ENCODE measurements at regions not wholly inside any gene's neighbourhood (a gene's known extent, or its start where the extent isn't known, plus 50 kb on each side); places are given as distances from the start of the nearest gene placed in this dataset.
"Not testable (repeated sequence)": the region's sequence is repeated elsewhere in the genome, so short reads cannot be mapped to it uniquely, and the experiment has no call there.

DNA sequence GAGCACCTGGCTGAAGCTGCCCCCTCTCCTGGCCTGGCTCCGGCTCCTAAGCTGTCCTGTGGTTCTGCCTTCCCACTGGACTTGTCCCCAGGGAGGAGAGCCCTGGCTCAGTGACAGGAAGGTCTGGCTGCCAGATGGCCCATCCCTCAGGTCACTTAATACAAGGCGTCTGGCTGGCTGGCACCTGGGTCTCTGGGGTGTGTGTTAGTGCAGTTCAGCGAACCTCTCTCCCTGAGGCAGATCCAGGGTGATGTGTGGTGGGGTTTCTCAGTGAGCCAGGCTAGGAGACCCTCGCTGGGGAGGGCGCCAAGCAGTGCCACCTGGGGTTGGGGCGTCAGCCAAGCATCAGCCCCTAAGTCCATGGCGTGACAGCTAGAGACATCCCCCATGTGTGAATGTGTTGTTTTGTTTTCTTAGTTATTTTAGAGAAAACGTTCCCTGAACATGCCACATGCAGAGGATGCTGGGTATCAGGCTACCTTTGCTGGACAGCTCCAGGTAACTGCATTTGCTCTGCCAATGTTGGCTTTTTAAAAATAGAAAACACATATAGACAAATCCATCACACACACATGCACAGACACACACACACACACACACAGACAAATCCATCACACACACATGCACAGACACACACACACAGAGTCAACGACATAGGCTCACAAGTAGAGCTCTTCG is 56.4 kb upstream of the LRPAP1 start:
- not testable (repeated sequence) for H3K27ac ChIP-seq (ENCODE audit: low read depth in 2 of 2, low read length in 1 of 2); H3K4me1 ChIP-seq (ENCODE audit: control insufficient read depth in 2 of 2, insufficient read depth in 2 of 2, low read length in 1 of 2); H3K27me3 ChIP-seq (ENCODE audit: control insufficient read depth in 1 of 2, insufficient read depth in 2 of 2, low read length in 2 of 2); H3K4me3 ChIP-seq (ENCODE audit: low read depth in 1 of 2, low read length in 2 of 2); H3K36me3 ChIP-seq (ENCODE audit: control insufficient read depth in 2 of 2, insufficient read depth in 2 of 2, low read length in 1 of 2); H3K9me3 ChIP-seq (ENCODE audit: control insufficient read depth in 2 of 2, insufficient read depth in 1 of 2, low read depth in 1 of 2, low read length in 1 of 2)
- 54 to 56% methylated on average over 9 of the region's 10 CpGs for WGBS, 2 donors

DNA sequence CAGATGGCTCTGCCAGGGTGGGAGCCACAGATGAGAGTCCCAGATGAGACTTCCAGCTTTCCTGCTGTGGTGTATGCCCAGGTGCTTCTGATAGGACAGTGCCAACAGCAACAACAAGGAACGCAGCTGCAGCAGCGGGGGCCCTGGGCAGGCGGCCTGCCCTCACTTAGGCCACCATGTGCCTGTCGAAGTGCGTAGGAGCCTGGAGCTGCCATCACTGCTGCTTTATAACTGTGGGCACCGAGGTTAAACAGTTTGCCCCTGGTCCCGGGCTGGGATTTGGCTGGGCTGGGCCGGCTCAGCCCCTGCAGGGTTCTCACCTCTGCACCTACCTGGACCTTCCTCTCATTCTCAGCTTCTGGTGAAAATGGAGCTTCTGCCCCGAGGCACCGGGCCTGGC is 54.4 kb upstream of the LRPAP1 start:
- not testable (repeated sequence) for H3K27me3 ChIP-seq (ENCODE audit: control insufficient read depth in 1 of 2, insufficient read depth in 2 of 2, low read length in 2 of 2); H3K9me3 ChIP-seq (ENCODE audit: control insufficient read depth in 2 of 2, insufficient read depth in 1 of 2, low read depth in 1 of 2, low read length in 1 of 2); H3K4me1 ChIP-seq (ENCODE audit: control insufficient read depth in 2 of 2, insufficient read depth in 2 of 2, low read length in 1 of 2); H3K4me3 ChIP-seq (ENCODE audit: low read depth in 1 of 2, low read length in 2 of 2); H3K27ac ChIP-seq (ENCODE audit: low read depth in 2 of 2, low read length in 1 of 2); H3K36me3 ChIP-seq (ENCODE audit: control insufficient read depth in 2 of 2, insufficient read depth in 2 of 2, low read length in 1 of 2)
- WGBS, 2 donors, result 88 to 92% methylated on average over 10 of the region's 10 CpGs

DNA sequence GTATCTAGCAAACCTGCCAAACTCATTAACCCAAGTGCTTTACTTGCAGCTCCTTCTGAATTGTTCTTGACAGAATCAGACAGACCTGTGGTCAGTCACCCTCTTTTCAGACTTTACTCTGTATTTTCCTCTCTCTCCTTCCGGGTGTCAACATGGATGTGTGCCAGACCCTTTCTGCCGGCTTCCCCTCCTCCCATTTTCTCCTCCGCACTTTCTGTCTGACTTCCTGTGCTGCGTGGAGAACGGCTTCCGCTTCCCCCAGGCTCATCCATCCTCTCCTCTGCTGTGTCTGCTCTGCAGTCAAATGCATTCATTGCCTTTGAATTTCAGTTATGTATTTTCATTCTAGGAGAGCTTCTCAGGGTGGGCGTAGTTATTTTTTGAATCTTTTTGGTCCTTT is 53.3 kb upstream of the LRPAP1 start:
- H3K36me3 ChIP-seq (ENCODE audit: control insufficient read depth in 2 of 2, insufficient read depth in 2 of 2, low read length in 1 of 2); H3K27ac ChIP-seq (ENCODE audit: low read depth in 2 of 2, low read length in 1 of 2); H3K4me1 ChIP-seq (ENCODE audit: control insufficient read depth in 2 of 2, insufficient read depth in 2 of 2, low read length in 1 of 2); H3K9me3 ChIP-seq (ENCODE audit: control insufficient read depth in 2 of 2, insufficient read depth in 1 of 2, low read depth in 1 of 2, low read length in 1 of 2); H3K4me3 ChIP-seq (ENCODE audit: low read depth in 1 of 2, low read length in 2 of 2); H3K27me3 ChIP-seq (ENCODE audit: control insufficient read depth in 1 of 2, insufficient read depth in 2 of 2, low read length in 2 of 2): not testable (repeated sequence)
- 37 to 45% methylated on average over 7 of the region's 7 CpGs for WGBS, 2 donors

DNA sequence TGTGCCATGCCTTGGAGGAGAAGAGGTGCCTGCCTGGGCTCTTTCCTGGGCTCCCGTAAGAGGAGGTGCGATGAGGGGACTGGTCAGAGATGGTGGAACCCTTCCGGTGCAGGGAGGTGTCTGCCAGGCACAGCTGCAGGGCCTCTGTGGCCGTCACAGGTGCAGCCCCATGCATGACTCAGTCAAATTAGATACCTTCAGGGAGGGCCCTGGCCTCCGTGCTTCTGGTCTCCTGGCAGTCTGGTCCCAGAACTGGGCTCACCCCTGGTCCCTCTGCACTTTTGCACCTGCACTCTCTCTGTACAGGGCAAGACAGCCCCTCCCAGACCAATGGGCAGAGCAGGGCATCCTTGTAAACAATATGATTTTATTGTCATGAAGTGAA is 49.9 kb upstream of the LRPAP1 start:
- Histone ChIP-seq H3K4me1 (ENCODE audit: control insufficient read depth in 2 of 2, insufficient read depth in 2 of 2, low read length in 1 of 2) (no peaks in the 10 kb centered on the region), H3K36me3 (ENCODE audit: control insufficient read depth in 2 of 2, insufficient read depth in 2 of 2, low read length in 1 of 2) (no peaks in the 10 kb centered on the region), H3K27ac (ENCODE audit: low read depth in 2 of 2, low read length in 1 of 2) (no peak overlapping the region), H3K4me3 (ENCODE audit: low read depth in 1 of 2, low read length in 2 of 2) (no peak overlapping the region), H3K27me3 (ENCODE audit: control insufficient read depth in 1 of 2, insufficient read depth in 2 of 2, low read length in 2 of 2) (no peaks in the 10 kb centered on the region), H3K9me3 (ENCODE audit: control insufficient read depth in 2 of 2, insufficient read depth in 1 of 2, low read depth in 1 of 2, low read length in 1 of 2) (peaks cover 0 to 3% of the 10 kb centered on the region in 2 donors)
- 59 to 70% methylated on average over 4 to 5 of the region's 5 CpGs for WGBS, 2 donors
